B cell (primary cell): ENCODE measurements at regions not wholly inside any gene's neighbourhood (a gene's known extent, or its start where the extent isn't known, plus 50 kb on each side); places are given as distances from the start of the nearest gene placed in this dataset.

ENCODE experiments used
- ATAC-seq: fragments of 200-7000 bp; cut with Tn5 transposase; one replicate; pipeline ENCODE4 v1.10.0; 2021; ENCODE audit warnings: low read depth, mild to moderate bottlenecking, moderate number of reproducible peaks, moderate library complexity
- CTCF ChIA-PET: fragments of 350-600 bp; sonication (Branson Sonifier 250); formaldehyde crosslinking; loops from one replicate; lab custom pipeline; 2021; ENCODE audit warnings: antibody characterized with exemption, inconsistent platforms; lab: Charles Lee
- POLR2A ChIA-PET: fragments of 350-600 bp; sonication (Branson Sonifier 250); formaldehyde crosslinking; loops from one replicate; lab custom pipeline; 2021; ENCODE audit warnings: antibody characterized with exemption; lab: Charles Lee
- DNase-seq: peaks from one replicate; pipeline ENCODE4 v3.0.0; 2013
- H2AFZ ChIP-seq: 2 replicates; pipeline ENCODE4 v1.6.1; 2012; ENCODE audit warnings: mild to moderate bottlenecking, low read depth, low read length; ENCODE audit not compliant: insufficient read depth, poor library complexity, severe bottlenecking
- H3K27ac ChIP-seq, 2 donors: 1 replicate in 1 of 2; 2 replicates in 1 of 2; pipeline ENCODE4 v1.5.1; 2012 to 2013; ENCODE audit warnings: low read length in 2 of 2, mild to moderate bottlenecking in 2 of 2, moderate library complexity in 1 of 2
- H3K27me3 ChIP-seq, 4 experiments: fragments of 200-600 bp in 1 of 4; sonication (generic) in 1 of 4; replicated peaks in 1 of 4; 1 replicate in 2 of 4; 2 replicates in 2 of 4; pipeline versions ENCODE4 v1.6.1 to v1.7.0; 2013 to 2016; ENCODE audit warnings: low read length in 3 of 4, mild to moderate bottlenecking in 2 of 4, mixed read lengths in 1 of 4, moderate library complexity in 1 of 4; ENCODE audit not compliant: insufficient read depth in 4 of 4, control insufficient read depth in 3 of 4; ENCODE audit errors: control extremely low read depth in 1 of 4
- H3K36me3 ChIP-seq, 2 experiments: replicated peaks in 1 of 2; 1 replicate in 1 of 2; 2 replicates in 1 of 2; pipeline versions ENCODE4 v1.6.1 to v1.7.1; 2013; ENCODE audit warnings: low read length in 1 of 2; ENCODE audit not compliant: insufficient read depth in 2 of 2, control insufficient read depth in 1 of 2; ENCODE audit errors: control extremely low read depth in 1 of 2, extremely low read depth in 1 of 2
- H3K4me1 ChIP-seq, 2 donors: fragments of 200-600 bp in 1 of 2; sonication (generic) in 1 of 2; 1 replicate in 1 of 2; 2 replicates in 1 of 2; pipeline versions ENCODE4 v1.5.1 to v1.6.1; 2013 to 2017; ENCODE audit warnings: low read length in 2 of 2; ENCODE audit not compliant: control insufficient read depth in 2 of 2, insufficient read depth in 2 of 2
- H3K4me2 ChIP-seq: replicated peaks from 2 replicates; pipeline ENCODE3; 2012; ENCODE audit warnings: mild to moderate bottlenecking, low read depth, low read length; ENCODE audit not compliant: poor library complexity, severe bottlenecking
- H3K4me3 ChIP-seq, 5 experiments: fragments of 200-600 bp in 1 of 5; sonication (generic) in 1 of 5; 1 replicate in 3 of 5; 2 replicates in 2 of 5; pipeline versions ENCODE4 v1.5.1 to v1.7.0; 2011 to 2016; ENCODE audit warnings: low read length in 4 of 5, mild to moderate bottlenecking in 4 of 5, low read depth in 2 of 5, control low read depth in 1 of 5, moderate library complexity in 1 of 5; ENCODE audit not compliant: insufficient read depth in 1 of 5; ENCODE audit errors: control extremely low read depth in 1 of 5, extremely low read depth in 1 of 5
- H3K79me2 ChIP-seq: fragments of 200-600 bp; sonication (generic); one replicate; pipeline ENCODE4 v1.6.0; 2016; ENCODE audit warnings: low read length; ENCODE audit not compliant: control insufficient read depth, insufficient read depth
- H3K9ac ChIP-seq: fragments of 200-600 bp; sonication (generic); 2 replicates; pipeline ENCODE4 v1.6.1; 2017; ENCODE audit warnings: mild to moderate bottlenecking, low read length, moderate library complexity
- H3K9me3 ChIP-seq, 3 donors: one replicate each; pipeline versions ENCODE4 v1.6.1 to v1.7.1; 2013; ENCODE audit warnings: low read length in 2 of 3; ENCODE audit not compliant: control insufficient read depth in 2 of 3, insufficient read depth in 1 of 3; ENCODE audit errors: control extremely low read depth in 1 of 3
- H4K20me1 ChIP-seq: 2 replicates; pipeline ENCODE4 v1.6.0; 2012; ENCODE audit warnings: mild to moderate bottlenecking, low read length; ENCODE audit not compliant: insufficient read depth, control insufficient read depth, poor library complexity, severe bottlenecking
- H3K27ac Mint-ChIP-seq: one replicate; pipeline ENCODE4 v1.8.0; 2021; ENCODE audit warnings: mixed read lengths
- H3K27me3 Mint-ChIP-seq: one replicate; pipeline ENCODE4 v1.8.0; 2021; ENCODE audit warnings: mixed read lengths
- H3K4me1 Mint-ChIP-seq: one replicate; pipeline ENCODE4 v1.8.0; 2021; ENCODE audit warnings: mixed read lengths
- H3K4me3 Mint-ChIP-seq: one replicate; pipeline ENCODE4 v1.8.0; 2021; ENCODE audit warnings: mixed read lengths
- H3K9me3 Mint-ChIP-seq: one replicate; pipeline ENCODE4 v1.8.0; 2022; ENCODE audit warnings: mixed read lengths; ENCODE audit not compliant: insufficient read depth
- CTCF ChIP-seq: fragments of 200-600 bp; IDR thresholded peaks from one replicate; pipeline ENCODE4 v1.8.0; 2022; ENCODE audit warnings: antibody characterized with exemption, mild to moderate bottlenecking
- EZH2 ChIP-seq: IDR thresholded peaks from 2 replicates; pipeline ENCODE4 v1.6.1; 2012; ENCODE audit warnings: borderline replicate concordance, low read depth, mild to moderate bottlenecking, moderate library complexity, low read length; ENCODE audit not compliant: insufficient read depth, poor library complexity, severe bottlenecking
- WGBS: methylation state at CpG from one replicate; pipeline ENCODE4 v1.1.5; 2013; ENCODE audit warnings: missing lambda C conversion rate; ENCODE audit not compliant: insufficient coverage; 5-methylcytosine and 5-hydroxymethylcytosine counted together
- intact Hi-C: fragments of 100-400 bp; cut with micrococcal nuclease; formaldehyde crosslinking; loops from one replicate; pipeline ENCODE4 v1.10.0; 2022

GRCh38 chr3:24043985-24044384 is 98.9 kb downstream of the NR1D2 start:
- H3K4me2 ChIP-seq: no peak overlapping the region
- Mint-ChIP-seq H3K9me3 (no peaks in the 10 kb centered on the region), H3K4me3 (no peak overlapping the region), H3K27ac (no peak overlapping the region), H3K4me1 (peaks cover 5% of the 10 kb centered on the region), H3K27me3 (peaks cover 6% of the 10 kb centered on the region)
- H3K9me3 ChIP-seq: no peaks in the 10 kb centered on the region
- no peak overlapping the region for H3K9ac ChIP-seq
- no peaks in the 10 kb centered on the region for H3K27me3 ChIP-seq
- no peak for DNase-seq
- H3K27ac ChIP-seq: no peak overlapping the region
- no peak for ATAC-seq
- TF ChIP-seq CTCF (no peak), EZH2 (no peak)
- 92% methylated on average over 5 of the region's 5 CpGs for WGBS
- ChIA-PET CTCF (no interaction called here), POLR2A (no interaction called here)
- no peak overlapping the region for H3K4me3 ChIP-seq
- no peaks in the 10 kb centered on the region for H4K20me1 ChIP-seq
- H3K36me3 ChIP-seq: no peaks in the 10 kb centered on the region
- H2AFZ ChIP-seq: no peak overlapping the region
- H3K4me1 ChIP-seq: no peaks in the 10 kb centered on the region
- intact Hi-C loops: no loop called here
- no peaks in the 10 kb centered on the region for H3K79me2 ChIP-seq

- no peak overlapping the region for H3K9ac ChIP-seq
- intact Hi-C loops: no loop called here
- H3K36me3 ChIP-seq: no peaks in the 10 kb centered on the region
- H3K9me3 Mint-ChIP-seq: no peaks in the 10 kb centered on the region
- no peak for DNase-seq
- no peak for ATAC-seq
- H3K9me3 ChIP-seq: no peaks in the 10 kb centered on the region
- H3K27me3 ChIP-seq: no peaks in the 10 kb centered on the region
- no peak overlapping the region for H3K27ac Mint-ChIP-seq
- no peaks in the 10 kb centered on the region for H3K79me2 ChIP-seq
- no peak for TF ChIP-seq EZH2
- TF ChIP-seq CTCF: no peak
- CTCF ChIA-PET: interaction anchor here (1.5 kb wide), 1 partner anchor 158 kb away, joined by 3 read pairs; no protein-coding TSS in a partner anchor
- no peaks in the 10 kb centered on the region for H4K20me1 ChIP-seq
- POLR2A ChIA-PET: no interaction called here
- peaks cover 5% of the 10 kb centered on the region for H3K4me1 Mint-ChIP-seq
- no peak overlapping the region for H3K27ac ChIP-seq
- no peaks in the 10 kb centered on the region for H3K4me1 ChIP-seq
- H3K4me2 ChIP-seq: no peak overlapping the region
- H3K4me3 ChIP-seq: no peak overlapping the region
- no peak overlapping the region for H3K4me3 Mint-ChIP-seq
- H3K27me3 Mint-ChIP-seq: peaks cover 3% of the 10 kb centered on the region
- H2AFZ ChIP-seq: no peak overlapping the region
Observed at GRCh38 chr3:24046214-24046613, 101.1 kb downstream of the NR1D2 start.
